ENCODE measurements at regions not wholly inside any gene's neighbourhood (a gene's known extent, or its start where the extent isn't known, plus 50 kb on each side); places are given as distances from the start of the nearest gene placed in this dataset.

DNA sequence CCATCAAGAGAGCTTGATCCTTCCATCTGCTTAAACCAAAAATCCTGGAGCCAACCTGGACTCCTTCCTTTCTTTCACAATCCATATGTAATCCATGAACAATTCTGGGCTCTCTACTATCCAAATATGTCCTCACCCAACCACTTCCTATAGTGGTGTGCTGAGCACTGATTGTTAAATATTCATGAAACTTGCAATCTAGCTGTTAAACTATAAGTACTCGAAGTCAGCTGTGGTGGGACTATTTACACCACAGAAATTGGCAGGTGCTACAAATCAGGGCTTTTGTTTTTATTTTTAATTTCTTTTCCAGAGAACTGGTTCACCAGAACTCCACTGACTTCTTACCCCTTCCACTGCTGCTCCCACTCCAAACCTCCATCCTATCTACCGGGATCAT, 57.2 kb upstream of the KCND3 start:
- TF ChIP-seq POLR2A (IDR thresholded peaks at IDR 0.05; ENCODE audit: low read depth, low read length) (no peak), POLR2AphosphoS5 (IDR thresholded peaks at IDR 0.05; ENCODE audit: low read depth, low read length) (no peak)
